ENCODE measurements at regions not wholly inside any gene's neighbourhood (a gene's known extent, or its start where the extent isn't known, plus 50 kb on each side); places are given as distances from the start of the nearest gene placed in this dataset.

DNA sequence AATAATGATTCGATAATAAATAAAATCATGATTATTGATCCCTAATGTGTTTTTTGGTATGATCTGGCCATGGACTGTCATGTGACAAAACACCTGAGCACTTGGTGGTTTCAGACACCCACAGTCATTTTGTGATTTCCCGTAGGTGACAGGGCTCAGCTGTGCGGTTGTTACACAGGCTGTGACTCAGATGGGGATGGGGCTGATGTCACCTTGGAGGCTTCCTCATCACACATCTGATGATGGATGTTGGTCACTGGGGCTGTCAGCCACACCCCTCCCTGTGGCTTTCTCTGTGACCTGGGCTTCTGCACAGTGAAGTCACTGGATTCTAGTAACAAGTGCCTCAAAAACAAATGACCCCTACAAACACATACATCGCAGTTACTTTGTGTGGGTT lies 995.1 kb downstream of the BRD1 start:
- TF ChIP-seq, protein P1, sequence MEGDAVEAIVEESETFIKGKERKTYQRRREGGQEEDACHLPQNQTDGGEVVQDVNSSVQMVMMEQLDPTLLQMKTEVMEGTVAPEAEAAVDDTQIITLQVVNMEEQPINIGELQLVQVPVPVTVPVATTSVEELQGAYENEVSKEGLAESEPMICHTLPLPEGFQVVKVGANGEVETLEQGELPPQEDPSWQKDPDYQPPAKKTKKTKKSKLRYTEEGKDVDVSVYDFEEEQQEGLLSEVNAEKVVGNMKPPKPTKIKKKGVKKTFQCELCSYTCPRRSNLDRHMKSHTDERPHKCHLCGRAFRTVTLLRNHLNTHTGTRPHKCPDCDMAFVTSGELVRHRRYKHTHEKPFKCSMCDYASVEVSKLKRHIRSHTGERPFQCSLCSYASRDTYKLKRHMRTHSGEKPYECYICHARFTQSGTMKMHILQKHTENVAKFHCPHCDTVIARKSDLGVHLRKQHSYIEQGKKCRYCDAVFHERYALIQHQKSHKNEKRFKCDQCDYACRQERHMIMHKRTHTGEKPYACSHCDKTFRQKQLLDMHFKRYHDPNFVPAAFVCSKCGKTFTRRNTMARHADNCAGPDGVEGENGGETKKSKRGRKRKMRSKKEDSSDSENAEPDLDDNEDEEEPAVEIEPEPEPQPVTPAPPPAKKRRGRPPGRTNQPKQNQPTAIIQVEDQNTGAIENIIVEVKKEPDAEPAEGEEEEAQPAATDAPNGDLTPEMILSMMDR (conservative IDR thresholded peaks at IDR 0.05; ENCODE audit: low read depth, low read length): no peak
- no peak for TF ChIP-seq EZH2 (IDR thresholded peaks at IDR 0.05; ENCODE audit: low read length, unreplicated experiment)

Data from PC-3 (cell line).